IPS-NIHi11 (cell line): ENCODE measurements at regions not wholly inside any gene's neighbourhood (a gene's known extent, or its start where the extent isn't known, plus 50 kb on each side); places are given as distances from the start of the nearest gene placed in this dataset.
"Not testable (repeated sequence)": the region's sequence is repeated elsewhere in the genome, so short reads cannot be mapped to it uniquely, and the experiment has no call there.

Experiments used
- DNase-seq: peaks from one replicate; pipeline ENCODE4 v3.0.0; 2012; ENCODE audit warnings: mixed read lengths, low spot score

GRCh38 chr21:27569831-27570230 lies 602.9 kb upstream of the ADAMTS5 start:
- DNase-seq = no peak

- DNase-seq = no peak
These were observed 602.2 kb upstream of the ADAMTS5 start for GRCh38 chr21:27569091-27569490.

- DNase-seq = no peak
These were observed 600.5 kb upstream of the ADAMTS5 start for GRCh38 chr21:27567381-27567780.

- no peak for DNase-seq
These were observed 599.6 kb upstream of the ADAMTS5 start for GRCh38 chr21:27566521-27566920.

GRCh38 chr21:27565364-27565763 lies 598.5 kb upstream of the ADAMTS5 start:
- DNase-seq = no peak

GRCh38 chr21:27564684-27565301 lies 597.9 kb upstream of the ADAMTS5 start:
- peak; percentile 52 for DNase-seq

GRCh38 chr21:27562303-27562702 lies 595.4 kb upstream of the ADAMTS5 start:
- DNase-seq = no peak

- DNase-seq = no peak
These were observed 594.2 kb upstream of the ADAMTS5 start for GRCh38 chr21:27561116-27561515.

- no peak for DNase-seq
These were observed 590.5 kb upstream of the ADAMTS5 start for GRCh38 chr21:27557356-27557755.

GRCh38 chr21:27555996-27556395 lies 589.1 kb upstream of the ADAMTS5 start:
- no peak for DNase-seq

- DNase-seq = no peak
These were observed 583.4 kb upstream of the ADAMTS5 start for GRCh38 chr21:27550287-27550686.

- DNase-seq = no peak
These were observed 581.6 kb upstream of the ADAMTS5 start for GRCh38 chr21:27548486-27548885.

- no peak for DNase-seq
These were observed 579.0 kb upstream of the ADAMTS5 start for GRCh38 chr21:27545754-27546349.

- not testable (repeated sequence) for DNase-seq
These were observed 575.2 kb upstream of the ADAMTS5 start for GRCh38 chr21:27542126-27542525.

GRCh38 chr21:27536319-27536718 lies 569.4 kb upstream of the ADAMTS5 start:
- DNase-seq = no peak

- no peak for DNase-seq
These were observed 568.3 kb upstream of the ADAMTS5 start for GRCh38 chr21:27535188-27535587.

GRCh38 chr21:27534206-27534605 lies 567.3 kb upstream of the ADAMTS5 start:
- no peak for DNase-seq

GRCh38 chr21:27532076-27532475 lies 565.2 kb upstream of the ADAMTS5 start:
- no peak for DNase-seq

- no peak for DNase-seq
These were observed 561.8 kb upstream of the ADAMTS5 start for GRCh38 chr21:27528697-27529096.

- no peak for DNase-seq
These were observed 559.6 kb upstream of the ADAMTS5 start for GRCh38 chr21:27526451-27526850.

- DNase-seq = no peak
These were observed 558.9 kb upstream of the ADAMTS5 start for GRCh38 chr21:27525780-27526179.

GRCh38 chr21:27519361-27519760 lies 552.5 kb upstream of the ADAMTS5 start:
- no peak for DNase-seq

GRCh38 chr21:27517177-27517576 lies 550.3 kb upstream of the ADAMTS5 start:
- not testable (repeated sequence) for DNase-seq

GRCh38 chr21:27515676-27516075 lies 548.8 kb upstream of the ADAMTS5 start:
- no peak for DNase-seq
